B cell (primary cell): ENCODE measurements at regions not wholly inside any gene's neighbourhood (a gene's known extent, or its start where the extent isn't known, plus 50 kb on each side); places are given as distances from the start of the nearest gene placed in this dataset.

ENCODE experiments used
- ATAC-seq: fragments of 200-7000 bp; cut with Tn5 transposase; one replicate; pipeline ENCODE4 v1.10.0; 2021; ENCODE audit warnings: low read depth, mild to moderate bottlenecking, moderate number of reproducible peaks, moderate library complexity
- CTCF ChIA-PET: fragments of 350-600 bp; sonication (Branson Sonifier 250); formaldehyde crosslinking; loops from one replicate; lab custom pipeline; 2021; ENCODE audit warnings: antibody characterized with exemption, inconsistent platforms; lab: Charles Lee
- POLR2A ChIA-PET: fragments of 350-600 bp; sonication (Branson Sonifier 250); formaldehyde crosslinking; loops from one replicate; lab custom pipeline; 2021; ENCODE audit warnings: antibody characterized with exemption; lab: Charles Lee
- DNase-seq: peaks from one replicate; pipeline ENCODE4 v3.0.0; 2013
- H2AFZ ChIP-seq: 2 replicates; pipeline ENCODE4 v1.6.1; 2012; ENCODE audit warnings: mild to moderate bottlenecking, low read depth, low read length; ENCODE audit not compliant: insufficient read depth, poor library complexity, severe bottlenecking
- H3K27ac ChIP-seq, 2 donors: 1 replicate in 1 of 2; 2 replicates in 1 of 2; pipeline ENCODE4 v1.5.1; 2012 to 2013; ENCODE audit warnings: low read length in 2 of 2, mild to moderate bottlenecking in 2 of 2, moderate library complexity in 1 of 2
- H3K27me3 ChIP-seq, 4 experiments: fragments of 200-600 bp in 1 of 4; sonication (generic) in 1 of 4; replicated peaks in 1 of 4; 1 replicate in 2 of 4; 2 replicates in 2 of 4; pipeline versions ENCODE4 v1.6.1 to v1.7.0; 2013 to 2016; ENCODE audit warnings: low read length in 3 of 4, mild to moderate bottlenecking in 2 of 4, mixed read lengths in 1 of 4, moderate library complexity in 1 of 4; ENCODE audit not compliant: insufficient read depth in 4 of 4, control insufficient read depth in 3 of 4; ENCODE audit errors: control extremely low read depth in 1 of 4
- H3K36me3 ChIP-seq, 2 experiments: replicated peaks in 1 of 2; 1 replicate in 1 of 2; 2 replicates in 1 of 2; pipeline versions ENCODE4 v1.6.1 to v1.7.1; 2013; ENCODE audit warnings: low read length in 1 of 2; ENCODE audit not compliant: insufficient read depth in 2 of 2, control insufficient read depth in 1 of 2; ENCODE audit errors: control extremely low read depth in 1 of 2, extremely low read depth in 1 of 2
- H3K4me1 ChIP-seq, 2 donors: fragments of 200-600 bp in 1 of 2; sonication (generic) in 1 of 2; 1 replicate in 1 of 2; 2 replicates in 1 of 2; pipeline versions ENCODE4 v1.5.1 to v1.6.1; 2013 to 2017; ENCODE audit warnings: low read length in 2 of 2; ENCODE audit not compliant: control insufficient read depth in 2 of 2, insufficient read depth in 2 of 2
- H3K4me2 ChIP-seq: replicated peaks from 2 replicates; pipeline ENCODE3; 2012; ENCODE audit warnings: mild to moderate bottlenecking, low read depth, low read length; ENCODE audit not compliant: poor library complexity, severe bottlenecking
- H3K4me3 ChIP-seq, 5 experiments: fragments of 200-600 bp in 1 of 5; sonication (generic) in 1 of 5; 1 replicate in 3 of 5; 2 replicates in 2 of 5; pipeline versions ENCODE4 v1.5.1 to v1.7.0; 2011 to 2016; ENCODE audit warnings: low read length in 4 of 5, mild to moderate bottlenecking in 4 of 5, low read depth in 2 of 5, control low read depth in 1 of 5, moderate library complexity in 1 of 5; ENCODE audit not compliant: insufficient read depth in 1 of 5; ENCODE audit errors: control extremely low read depth in 1 of 5, extremely low read depth in 1 of 5
- H3K79me2 ChIP-seq: fragments of 200-600 bp; sonication (generic); one replicate; pipeline ENCODE4 v1.6.0; 2016; ENCODE audit warnings: low read length; ENCODE audit not compliant: control insufficient read depth, insufficient read depth
- H3K9ac ChIP-seq: fragments of 200-600 bp; sonication (generic); 2 replicates; pipeline ENCODE4 v1.6.1; 2017; ENCODE audit warnings: mild to moderate bottlenecking, low read length, moderate library complexity
- H3K9me3 ChIP-seq, 3 donors: one replicate each; pipeline versions ENCODE4 v1.6.1 to v1.7.1; 2013; ENCODE audit warnings: low read length in 2 of 3; ENCODE audit not compliant: control insufficient read depth in 2 of 3, insufficient read depth in 1 of 3; ENCODE audit errors: control extremely low read depth in 1 of 3
- H4K20me1 ChIP-seq: 2 replicates; pipeline ENCODE4 v1.6.0; 2012; ENCODE audit warnings: mild to moderate bottlenecking, low read length; ENCODE audit not compliant: insufficient read depth, control insufficient read depth, poor library complexity, severe bottlenecking
- H3K27ac Mint-ChIP-seq: one replicate; pipeline ENCODE4 v1.8.0; 2021; ENCODE audit warnings: mixed read lengths
- H3K27me3 Mint-ChIP-seq: one replicate; pipeline ENCODE4 v1.8.0; 2021; ENCODE audit warnings: mixed read lengths
- H3K4me1 Mint-ChIP-seq: one replicate; pipeline ENCODE4 v1.8.0; 2021; ENCODE audit warnings: mixed read lengths
- H3K4me3 Mint-ChIP-seq: one replicate; pipeline ENCODE4 v1.8.0; 2021; ENCODE audit warnings: mixed read lengths
- H3K9me3 Mint-ChIP-seq: one replicate; pipeline ENCODE4 v1.8.0; 2022; ENCODE audit warnings: mixed read lengths; ENCODE audit not compliant: insufficient read depth
- CTCF ChIP-seq: fragments of 200-600 bp; IDR thresholded peaks from one replicate; pipeline ENCODE4 v1.8.0; 2022; ENCODE audit warnings: antibody characterized with exemption, mild to moderate bottlenecking
- EZH2 ChIP-seq: IDR thresholded peaks from 2 replicates; pipeline ENCODE4 v1.6.1; 2012; ENCODE audit warnings: borderline replicate concordance, low read depth, mild to moderate bottlenecking, moderate library complexity, low read length; ENCODE audit not compliant: insufficient read depth, poor library complexity, severe bottlenecking
- WGBS: methylation state at CpG from one replicate; pipeline ENCODE4 v1.1.5; 2013; ENCODE audit warnings: missing lambda C conversion rate; ENCODE audit not compliant: insufficient coverage; 5-methylcytosine and 5-hydroxymethylcytosine counted together
- intact Hi-C: fragments of 100-400 bp; cut with micrococcal nuclease; formaldehyde crosslinking; loops from one replicate; pipeline ENCODE4 v1.10.0; 2022

GRCh38 chr14:94673781-94674231, 61.6 kb downstream of the SERPINA3 start:
- no peak overlapping the region for H3K4me2 ChIP-seq
- H3K27ac ChIP-seq = no peak overlapping the region
- no peaks in the 10 kb centered on the region for H3K4me1 ChIP-seq
- H3K9ac ChIP-seq = no peak overlapping the region
- H2AFZ ChIP-seq = no peak overlapping the region
- no peak for TF ChIP-seq CTCF
- no peak for TF ChIP-seq EZH2
- H3K4me3 Mint-ChIP-seq = no peak overlapping the region
- H3K27me3 ChIP-seq = no peaks in the 10 kb centered on the region
- intact Hi-C loops = no loop called here
- H3K9me3 Mint-ChIP-seq = no peaks in the 10 kb centered on the region
- CTCF ChIA-PET = no interaction called here
- no peak overlapping the region for H3K4me3 ChIP-seq
- no peak overlapping the region for H3K27ac Mint-ChIP-seq
- no peaks in the 10 kb centered on the region for H3K36me3 ChIP-seq
- H4K20me1 ChIP-seq = no peaks in the 10 kb centered on the region
- 89% methylated on average over 6 of the region's 12 CpGs for WGBS
- POLR2A ChIA-PET = no interaction called here
- peaks cover 15% of the 10 kb centered on the region for H3K27me3 Mint-ChIP-seq
- no peak for ATAC-seq
- no peaks in the 10 kb centered on the region for H3K79me2 ChIP-seq
- no peaks in the 10 kb centered on the region for H3K4me1 Mint-ChIP-seq
- DNase-seq = no peak
- H3K9me3 ChIP-seq = peaks cover 0 to 12% (median 0%) of the 10 kb centered on the region in 3 donors
